ENCODE measurements at regions not wholly inside any gene's neighbourhood (a gene's known extent, or its start where the extent isn't known, plus 50 kb on each side); places are given as distances from the start of the nearest gene placed in this dataset.

DNA sequence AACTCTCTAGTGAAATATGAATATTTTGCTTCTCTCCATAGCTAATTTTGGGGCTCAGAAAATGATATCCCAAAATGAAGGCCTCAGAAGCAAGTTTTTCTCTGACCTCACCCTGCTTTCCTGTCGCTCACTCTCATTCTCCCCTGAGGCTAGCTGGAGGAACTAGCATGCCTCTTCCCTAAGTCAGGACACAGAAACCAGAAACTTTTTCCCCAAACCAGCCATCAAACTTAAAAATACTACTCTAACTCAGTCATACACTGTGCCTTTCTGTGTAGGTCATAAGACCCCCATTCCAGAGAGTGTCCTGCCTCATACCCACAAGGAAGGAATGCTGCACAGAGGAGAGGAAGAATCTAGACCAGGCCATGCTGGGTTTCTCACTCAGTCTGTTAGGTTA, 329.6 kb downstream of the PCDH20 start:
- TF ChIP-seq, protein P1, sequence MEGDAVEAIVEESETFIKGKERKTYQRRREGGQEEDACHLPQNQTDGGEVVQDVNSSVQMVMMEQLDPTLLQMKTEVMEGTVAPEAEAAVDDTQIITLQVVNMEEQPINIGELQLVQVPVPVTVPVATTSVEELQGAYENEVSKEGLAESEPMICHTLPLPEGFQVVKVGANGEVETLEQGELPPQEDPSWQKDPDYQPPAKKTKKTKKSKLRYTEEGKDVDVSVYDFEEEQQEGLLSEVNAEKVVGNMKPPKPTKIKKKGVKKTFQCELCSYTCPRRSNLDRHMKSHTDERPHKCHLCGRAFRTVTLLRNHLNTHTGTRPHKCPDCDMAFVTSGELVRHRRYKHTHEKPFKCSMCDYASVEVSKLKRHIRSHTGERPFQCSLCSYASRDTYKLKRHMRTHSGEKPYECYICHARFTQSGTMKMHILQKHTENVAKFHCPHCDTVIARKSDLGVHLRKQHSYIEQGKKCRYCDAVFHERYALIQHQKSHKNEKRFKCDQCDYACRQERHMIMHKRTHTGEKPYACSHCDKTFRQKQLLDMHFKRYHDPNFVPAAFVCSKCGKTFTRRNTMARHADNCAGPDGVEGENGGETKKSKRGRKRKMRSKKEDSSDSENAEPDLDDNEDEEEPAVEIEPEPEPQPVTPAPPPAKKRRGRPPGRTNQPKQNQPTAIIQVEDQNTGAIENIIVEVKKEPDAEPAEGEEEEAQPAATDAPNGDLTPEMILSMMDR (IDR thresholded peaks at IDR 0.05): no peak
- no peak for TF ChIP-seq POLR2A (IDR thresholded peaks at IDR 0.05)

All from esophagus squamous epithelium (tissue), 4 donors.